K562 (cell line): ENCODE measurements at regions not wholly inside any gene's neighbourhood (a gene's known extent, or its start where the extent isn't known, plus 50 kb on each side); places are given as distances from the start of the nearest gene placed in this dataset.

Experiments
- ATAC-seq: fragments of 200-7000 bp; cut with Tn5 transposase; 3 replicates; pipeline ENCODE4 v1.9.1; 2020; ENCODE audit warnings: moderate library complexity
- BruUV-seq: library from RNA; stranded (reverse); fragments of 400-500 nt; replicated peaks from 2 replicates; lab custom pipeline; 2021; lab: Mats Ljungman, UMichigan
- CTCF ChIA-PET: fragments of 300-600 bp; formaldehyde crosslinking; extraction: SDS; loops from one replicate; lab custom pipeline; 2021; ENCODE audit warnings: low intra/inter-chr PET ratio; lab: Yijun Ruan, JAX
- POLR2A ChIA-PET: fragments of 300-600, 350-650 bp; sonication (Branson Sonifier 250); formaldehyde crosslinking; extraction: SDS; loops from one replicate; lab custom pipeline; 2021; ENCODE audit warnings: antibody characterized with exemption, inconsistent platforms; lab: Yijun Ruan, JAX
- DNase-seq, 4 experiments: peaks; one replicate each; pipeline versions ENCODE4 v3.0.0 to v3.0.0-alpha.2; 2011 to 2018; ENCODE audit warnings: low spot score in 3 of 4, mixed read lengths in 3 of 4; ENCODE audit errors: extremely low read depth in 1 of 4
- FAIRE-seq: peaks from 2 replicates; lab custom pipeline; 2011; peaks lifted over from hg19 to GRCh38; lab: Jason Lieb, UNC
- H2AFZ ChIP-seq: 2 replicates; pipeline ENCODE4 v1.6.0; 2011; ENCODE audit warnings: low read depth, low read length, control low read depth, inconsistent platforms
- H3K27ac ChIP-seq: fragments of 200-600 bp; 3 replicates; pipeline ENCODE4 v1.8.0; 2011; ENCODE audit warnings: low read depth, mild to moderate bottlenecking, control low read depth, inconsistent platforms, low read length, moderate library complexity, mixed read lengths; ENCODE audit errors: extremely low read depth
- H3K27me3 ChIP-seq, 2 experiments: fragments of 300-600 bp in 1 of 2; 2 replicates in 1 of 2; 3 replicates in 1 of 2; pipeline versions ENCODE4 v1.6.0 to v1.8.0; 2011; ENCODE audit warnings: inconsistent platforms in 2 of 2, low read length in 2 of 2, mild to moderate bottlenecking in 1 of 2, mixed read lengths in 1 of 2, moderate library complexity in 1 of 2; ENCODE audit not compliant: control insufficient read depth in 2 of 2, insufficient read depth in 2 of 2
- H3K36me3 ChIP-seq: fragments of 300-600 bp; 3 replicates; pipeline ENCODE4 v1.8.0; 2011; ENCODE audit warnings: mild to moderate bottlenecking, low read length, inconsistent platforms; ENCODE audit not compliant: control insufficient read depth, insufficient read depth
- H3K4me1 ChIP-seq, 2 experiments: fragments of 200-600 bp in 1 of 2; replicated peaks in 1 of 2; 2 replicates in 1 of 2; 3 replicates in 1 of 2; pipeline versions ENCODE4 v1.5.1 to v1.8.0; 2011; ENCODE audit warnings: inconsistent platforms in 2 of 2, low read length in 2 of 2, mild to moderate bottlenecking in 1 of 2, mixed read lengths in 1 of 2, moderate library complexity in 1 of 2; ENCODE audit not compliant: control insufficient read depth in 2 of 2, insufficient read depth in 2 of 2
- H3K4me2 ChIP-seq: 2 replicates; pipeline ENCODE4 v1.6.1; 2011; ENCODE audit warnings: low read length, control low read depth, inconsistent platforms, mixed read lengths; ENCODE audit not compliant: insufficient read depth
- H3K4me3 ChIP-seq: fragments of 200-600 bp; sonication (generic), shearing (Covaris generic); 2 replicates; pipeline ENCODE4 v1.5.1; 2016; ENCODE audit warnings: control low read depth, inconsistent platforms
- H3K79me2 ChIP-seq: fragments of 200-600 bp; 3 replicates; pipeline ENCODE4 v1.8.0; 2011; ENCODE audit warnings: low read length, inconsistent platforms; ENCODE audit not compliant: control insufficient read depth, insufficient read depth
- H3K9ac ChIP-seq, 2 experiments: 2 replicates each; pipeline versions ENCODE4 v1.6.0 to v1.6.1; 2011; ENCODE audit warnings: low read depth in 2 of 2, low read length in 2 of 2, control low read depth in 1 of 2, inconsistent platforms in 1 of 2, mild to moderate bottlenecking in 1 of 2, mixed read lengths in 1 of 2; ENCODE audit not compliant: insufficient read depth in 1 of 2
- H3K9me1 ChIP-seq: one replicate; pipeline ENCODE4 v1.6.0; 2011; ENCODE audit warnings: inconsistent platforms, mild to moderate bottlenecking, low read length, moderate library complexity; ENCODE audit not compliant: control insufficient read depth, insufficient read depth
- H3K9me3 ChIP-seq: replicated peaks from 2 replicates; pipeline ENCODE4 v1.5.1; 2011; ENCODE audit warnings: low read depth, low read length, inconsistent platforms; ENCODE audit not compliant: control insufficient read depth, insufficient read depth
- H4K20me1 ChIP-seq: replicated peaks from 2 replicates; pipeline ENCODE4 v1.6.1; 2011; ENCODE audit warnings: low read length, inconsistent platforms, mixed read lengths; ENCODE audit not compliant: control insufficient read depth, insufficient read depth
- GABPA ChIP-seq: fragments of 200-800 bp; sonication (Bioruptor generic); conservative IDR thresholded peaks from 2 replicates; pipeline ENCODE4 v1.6.1; 2016; ENCODE audit warnings: low read depth, missing genetic modification characterization, missing compliant biosample characterization
- GATAD2B ChIP-seq: fragments of 450-650 bp; IDR thresholded peaks from 2 replicates; pipeline ENCODE4 v1.6.1; 2017; ENCODE audit warnings: mild to moderate bottlenecking, borderline replicate concordance
- GTF2F1 ChIP-seq: IDR thresholded peaks from 2 replicates; pipeline ENCODE4 v1.6.1; 2011; ENCODE audit warnings: low read depth, low read length, improper control_type of control experiment
- LEF1 ChIP-seq: fragments of 450-650 bp; IDR thresholded peaks from 2 replicates; pipeline ENCODE4 v1.6.1; 2016; ENCODE audit warnings: mild to moderate bottlenecking
- MEF2D ChIP-seq: conservative IDR thresholded peaks from 2 replicates; pipeline ENCODE4 v1.6.1; 2016; ENCODE audit warnings: low read depth, missing genetic modification characterization, missing compliant biosample characterization
- NCOA2 ChIP-seq, 2 experiments: fragments of 450-650 bp; IDR thresholded peaks; 2 replicates each; pipeline ENCODE4 v1.6.1; 2018; ENCODE audit warnings: mild to moderate bottlenecking in 2 of 2, moderate library complexity in 1 of 2; ENCODE audit not compliant: partially characterized antibody in 2 of 2
- NCOR1 ChIP-seq: fragments of 450-650 bp; IDR thresholded peaks from 2 replicates; pipeline ENCODE4 v1.6.1; 2016; ENCODE audit warnings: mild to moderate bottlenecking, moderate library complexity
- STAG1 ChIP-seq: sonication (generic); formaldehyde crosslinking; IDR thresholded peaks from 2 replicates; pipeline ENCODE4 v1.5.0; 2020; ENCODE audit warnings: missing genetic modification reagents, borderline replicate concordance
- TCF3 ChIP-seq: sonication (generic); formaldehyde crosslinking; IDR thresholded peaks from 2 replicates; pipeline ENCODE4 v1.4.0; 2020; ENCODE audit warnings: mild to moderate bottlenecking, missing genetic modification reagents
- ZNF140 ChIP-seq: fragments of 250-450 bp; sonication (Bioruptor Pico); IDR thresholded peaks from 2 replicates; pipeline ENCODE4 v1.8.0; 2021; ENCODE audit warnings: moderate library complexity, mild to moderate bottlenecking, inconsistent platforms
- ZNF282 ChIP-seq: sonication (generic); formaldehyde crosslinking; IDR thresholded peaks from 2 replicates; pipeline ENCODE4 v1.8.1; 2023; ENCODE audit warnings: missing genetic modification reagents
- ZNF408 ChIP-seq: fragments of 250-450 bp; sonication (Bioruptor Pico); IDR thresholded peaks from 2 replicates; pipeline ENCODE4 v1.4.0; 2020; ENCODE audit warnings: low read depth, mild to moderate bottlenecking, moderate library complexity
- ZNF436 ChIP-seq: fragments of 250-450, 450-650 bp; sonication (Bioruptor Pico); formaldehyde crosslinking; IDR thresholded peaks from 2 replicates; pipeline ENCODE4 v1.7.0; 2020; ENCODE audit warnings: mild to moderate bottlenecking
- WGBS: fragments of 100-300 bp; shearing (Covaris generic); methylation state at CpG from one replicate; pipeline ENCODE4 v1.1.6; 2016; ENCODE audit warnings: low coverage, mixed read lengths; ENCODE audit not compliant: insufficient coverage; ENCODE audit errors: missing lambda C conversion rate; 5-methylcytosine and 5-hydroxymethylcytosine counted together
- in situ Hi-C: fragments of 300-500 bp; cut with MboI; formaldehyde crosslinking; loops from 4 replicates; pipeline ENCODE4 v1.15.0; 2018; ENCODE audit warnings: inconsistent platforms, mixed read lengths
- intact Hi-C: fragments of 100-400 bp; cut with micrococcal nuclease; formaldehyde crosslinking; loops from 2 replicates; pipeline ENCODE4 v1.14.2; 2022
- TF ChIP-seq, protein P1 (sequence below): sonication (generic); formaldehyde crosslinking; IDR thresholded peaks from 2 replicates; pipeline ENCODE4 v1.8.0; 2022; ENCODE audit warnings: missing genetic modification reagents, mild to moderate bottlenecking, borderline replicate concordance
- TF ChIP-seq, protein P2 (sequence below): fragments of 450-650 bp; conservative IDR thresholded peaks from 2 replicates; pipeline ENCODE4 v1.6.1; 2016; ENCODE audit warnings: missing genetic modification characterization, low read depth, mild to moderate bottlenecking, control low read depth, missing compliant biosample characterization
- TF ChIP-seq, protein P3 (sequence below): fragments of 450-650 bp; IDR thresholded peaks from 2 replicates; pipeline ENCODE4 v1.7.0; 2016; ENCODE audit warnings: borderline replicate concordance

DNA sequence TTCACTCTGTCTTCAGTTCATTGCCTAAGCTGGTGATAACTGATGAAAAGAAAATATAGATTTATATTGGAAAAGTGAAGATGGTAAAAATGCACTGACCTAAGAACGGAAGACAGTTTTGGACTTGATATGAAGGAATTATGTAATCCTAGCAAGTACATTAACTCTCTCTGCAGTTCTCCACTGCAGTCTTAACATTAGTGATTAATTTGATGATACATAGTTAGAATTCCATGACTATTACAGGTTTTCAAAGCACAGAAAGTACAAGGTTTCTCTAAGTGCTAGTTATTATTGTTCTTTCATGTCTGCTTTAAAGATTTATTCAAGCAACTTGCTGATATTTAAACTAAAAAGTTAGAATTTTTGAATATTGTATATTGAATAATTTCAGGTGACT is 1591.7 kb upstream of the ADGRL3 start:
- Histone ChIP-seq H2AFZ (no peak overlapping the region), H4K20me1 (no peaks in the 10 kb centered on the region), H3K9me1 (no peaks in the 10 kb centered on the region), H3K27me3 (no peaks in the 10 kb centered on the region), H3K36me3 (no peaks in the 10 kb centered on the region), H3K4me1 (no peaks in the 10 kb centered on the region), H3K79me2 (no peaks in the 10 kb centered on the region), H3K9ac (no peak overlapping the region), H3K4me3 (no peak overlapping the region), H3K27ac (no peak overlapping the region), H3K9me3 (no peaks in the 10 kb centered on the region), H3K4me2 (no peak overlapping the region)
- ATAC-seq: no peak
- intact Hi-C loops: no loop called here
- POLR2A ChIA-PET: no interaction called here
- CTCF ChIA-PET: no interaction called here
- WGBS: 0% methylated on average over 1 of the region's 1 CpG
- DNase-seq: no peak
- in situ Hi-C loops: no loop called here
- no peak for FAIRE-seq
- no TSS peak for BruUV-seq
- TF ChIP-seq GATAD2B (no peak), NCOR1 (no peak), TCF3 (no peak), ZNF140 (no peak), ZNF408 (CRISPR knock-in tag) (no peak), NCOA2 (IDR thresholded peaks at IDR 0.05; ENCODE audit: partially characterized antibody in 2 of 2) (no peak), GTF2F1 (no peak), ZNF282 (CRISPR knock-in tag) (no peak), LEF1 (no peak), ZNF436 (CRISPR knock-in tag) (no peak), GABPA (tag) (no peak), MEF2D (tag) (no peak), STAG1 (no peak)
- TF ChIP-seq, protein P1, sequence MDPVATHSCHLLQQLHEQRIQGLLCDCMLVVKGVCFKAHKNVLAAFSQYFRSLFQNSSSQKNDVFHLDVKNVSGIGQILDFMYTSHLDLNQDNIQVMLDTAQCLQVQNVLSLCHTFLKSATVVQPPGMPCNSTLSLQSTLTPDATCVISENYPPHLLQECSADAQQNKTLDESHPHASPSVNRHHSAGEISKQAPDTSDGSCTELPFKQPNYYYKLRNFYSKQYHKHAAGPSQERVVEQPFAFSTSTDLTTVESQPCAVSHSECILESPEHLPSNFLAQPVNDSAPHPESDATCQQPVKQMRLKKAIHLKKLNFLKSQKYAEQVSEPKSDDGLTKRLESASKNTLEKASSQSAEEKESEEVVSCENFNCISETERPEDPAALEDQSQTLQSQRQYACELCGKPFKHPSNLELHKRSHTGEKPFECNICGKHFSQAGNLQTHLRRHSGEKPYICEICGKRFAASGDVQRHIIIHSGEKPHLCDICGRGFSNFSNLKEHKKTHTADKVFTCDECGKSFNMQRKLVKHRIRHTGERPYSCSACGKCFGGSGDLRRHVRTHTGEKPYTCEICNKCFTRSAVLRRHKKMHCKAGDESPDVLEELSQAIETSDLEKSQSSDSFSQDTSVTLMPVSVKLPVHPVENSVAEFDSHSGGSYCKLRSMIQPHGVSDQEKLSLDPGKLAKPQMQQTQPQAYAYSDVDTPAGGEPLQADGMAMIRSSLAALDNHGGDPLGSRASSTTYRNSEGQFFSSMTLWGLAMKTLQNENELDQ: no peak
- TF ChIP-seq, protein P2, sequence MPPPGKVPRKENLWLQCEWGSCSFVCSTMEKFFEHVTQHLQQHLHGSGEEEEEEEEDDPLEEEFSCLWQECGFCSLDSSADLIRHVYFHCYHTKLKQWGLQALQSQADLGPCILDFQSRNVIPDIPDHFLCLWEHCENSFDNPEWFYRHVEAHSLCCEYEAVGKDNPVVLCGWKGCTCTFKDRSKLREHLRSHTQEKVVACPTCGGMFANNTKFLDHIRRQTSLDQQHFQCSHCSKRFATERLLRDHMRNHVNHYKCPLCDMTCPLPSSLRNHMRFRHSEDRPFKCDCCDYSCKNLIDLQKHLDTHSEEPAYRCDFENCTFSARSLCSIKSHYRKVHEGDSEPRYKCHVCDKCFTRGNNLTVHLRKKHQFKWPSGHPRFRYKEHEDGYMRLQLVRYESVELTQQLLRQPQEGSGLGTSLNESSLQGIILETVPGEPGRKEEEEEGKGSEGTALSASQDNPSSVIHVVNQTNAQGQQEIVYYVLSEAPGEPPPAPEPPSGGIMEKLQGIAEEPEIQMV (tag): no peak
- TF ChIP-seq, protein P3, sequence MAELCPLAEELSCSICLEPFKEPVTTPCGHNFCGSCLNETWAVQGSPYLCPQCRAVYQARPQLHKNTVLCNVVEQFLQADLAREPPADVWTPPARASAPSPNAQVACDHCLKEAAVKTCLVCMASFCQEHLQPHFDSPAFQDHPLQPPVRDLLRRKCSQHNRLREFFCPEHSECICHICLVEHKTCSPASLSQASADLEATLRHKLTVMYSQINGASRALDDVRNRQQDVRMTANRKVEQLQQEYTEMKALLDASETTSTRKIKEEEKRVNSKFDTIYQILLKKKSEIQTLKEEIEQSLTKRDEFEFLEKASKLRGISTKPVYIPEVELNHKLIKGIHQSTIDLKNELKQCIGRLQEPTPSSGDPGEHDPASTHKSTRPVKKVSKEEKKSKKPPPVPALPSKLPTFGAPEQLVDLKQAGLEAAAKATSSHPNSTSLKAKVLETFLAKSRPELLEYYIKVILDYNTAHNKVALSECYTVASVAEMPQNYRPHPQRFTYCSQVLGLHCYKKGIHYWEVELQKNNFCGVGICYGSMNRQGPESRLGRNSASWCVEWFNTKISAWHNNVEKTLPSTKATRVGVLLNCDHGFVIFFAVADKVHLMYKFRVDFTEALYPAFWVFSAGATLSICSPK: no peak
